GM18507 (cell line): ENCODE measurements at regions not wholly inside any gene's neighbourhood (a gene's known extent, or its start where the extent isn't known, plus 50 kb on each side); places are given as distances from the start of the nearest gene placed in this dataset.

Source experiments
- DNase-seq: peaks from one replicate; pipeline ENCODE4 v3.0.0; 2011; ENCODE audit warnings: low read depth; ENCODE audit not compliant: insufficient read length; ENCODE audit errors: extremely low spot score
- FAIRE-seq: peaks from 2 replicates; lab custom pipeline; 2011; peaks lifted over from hg19 to GRCh38; lab: Jason Lieb, UNC

DNA sequence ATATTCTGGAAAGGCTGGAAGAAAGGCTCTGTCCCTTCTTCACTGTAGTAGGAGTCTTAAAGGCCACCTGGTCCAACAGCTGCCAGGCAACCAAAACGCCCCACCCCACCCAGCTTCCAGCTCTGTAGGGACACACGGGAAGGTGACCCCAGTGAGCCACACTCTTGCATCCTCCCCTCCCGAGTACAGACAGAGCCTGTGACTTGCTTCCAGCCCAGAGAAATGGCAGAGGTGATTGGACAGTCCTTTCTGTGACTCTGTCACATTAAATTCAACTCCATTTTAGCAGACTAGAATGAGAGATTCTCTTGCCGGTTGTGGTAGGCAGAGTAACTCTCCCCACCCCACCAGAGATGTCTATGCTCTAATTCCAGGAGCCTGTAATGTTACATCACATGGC is 226.2 kb upstream of the ARID1B start:
- FAIRE-seq, result no peak
- DNase-seq, result no peak

- FAIRE-seq (no peak), DNase-seq (no peak)
Measured at GRCh38 chr6:156545931-156546330, 231.2 kb upstream of the ARID1B start.

DNA sequence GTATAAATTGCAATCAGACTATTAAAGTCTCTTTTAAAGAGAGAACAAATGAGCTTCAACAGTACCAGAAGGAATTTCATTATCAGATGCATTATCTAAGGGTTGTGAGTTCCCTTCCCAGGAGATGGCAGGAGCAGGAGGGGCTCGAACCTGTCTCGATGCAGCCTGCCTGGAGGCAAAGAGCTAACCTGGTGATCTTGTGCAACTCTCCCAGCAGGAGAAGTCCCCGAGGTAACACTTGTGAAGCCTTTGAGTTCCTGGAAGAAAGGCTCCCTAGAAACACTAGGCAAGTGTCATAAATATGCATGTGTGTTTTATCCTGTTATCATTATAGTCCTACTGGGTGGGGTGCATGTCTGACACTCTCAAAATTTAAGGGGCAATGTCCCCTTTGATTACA is 232.2 kb upstream of the ARID1B start:
- FAIRE-seq, result no peak

GRCh38 chr6:156544046-156544445 is 233.1 kb upstream of the ARID1B start:
- no peak for DNase-seq
- no peak for FAIRE-seq

More for the DNA sequence above, 232.2 kb upstream of the ARID1B start:
- DNase-seq, result no peak

GRCh38 chr6:156543431-156543830 is 233.7 kb upstream of the ARID1B start:
- DNase-seq, result no peak
- no peak for FAIRE-seq

DNA sequence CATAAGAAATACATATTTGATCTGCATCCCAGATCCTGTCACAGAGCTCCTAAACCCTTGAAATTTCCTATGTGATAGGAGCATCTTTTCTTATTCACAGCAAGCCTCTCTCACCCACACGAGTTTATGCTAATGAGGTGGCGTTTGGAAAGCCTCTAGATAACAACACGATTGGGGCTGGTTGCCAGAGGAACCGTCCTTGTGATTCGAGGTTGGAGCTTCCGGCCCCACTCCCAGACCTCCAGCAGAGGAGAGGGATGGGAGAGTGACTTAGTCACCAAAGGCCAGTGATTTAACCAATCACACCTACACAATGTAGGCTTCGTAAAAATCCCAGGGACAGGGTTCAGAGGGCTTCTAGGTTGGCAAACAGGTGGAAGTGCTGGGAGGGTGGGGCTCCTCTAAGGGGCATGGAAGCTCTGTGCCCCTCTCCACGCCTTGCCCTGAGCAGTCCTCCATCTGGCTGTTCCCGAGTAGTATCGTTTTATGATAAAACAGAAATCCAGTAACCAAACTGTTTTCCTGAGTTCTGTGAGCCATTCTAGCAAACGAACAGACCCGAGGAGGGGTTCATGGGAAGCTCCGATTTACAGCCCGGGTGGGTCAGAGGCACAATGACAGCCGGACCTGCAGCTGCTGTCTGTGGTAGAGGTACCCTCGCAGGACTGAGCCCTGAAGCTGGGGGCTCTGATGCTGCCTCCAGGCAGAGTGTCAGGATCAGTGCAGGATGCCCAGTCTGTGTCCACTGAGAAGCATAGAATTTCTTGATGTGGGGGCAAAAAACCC is 238.1 kb upstream of the ARID1B start:
- no peak for DNase-seq
- no peak for FAIRE-seq

DNA sequence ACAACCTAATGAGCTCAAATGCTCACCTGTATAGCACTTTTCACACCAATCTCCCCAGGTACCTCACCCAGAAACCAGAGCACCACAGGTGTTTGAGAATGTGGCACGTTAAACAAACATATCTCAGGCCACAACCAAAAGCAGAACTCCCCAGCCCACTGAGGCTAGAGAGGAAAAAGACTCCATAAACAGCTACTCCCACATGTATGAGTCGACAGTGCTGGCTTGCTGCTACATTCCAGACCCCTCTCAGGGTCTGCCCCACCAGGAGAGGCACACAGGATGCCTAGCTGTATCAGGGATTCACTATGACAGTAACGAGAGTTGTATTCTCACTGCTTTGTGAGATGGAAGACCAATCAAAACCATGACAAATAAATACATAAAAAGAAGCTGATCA is 242.6 kb upstream of the ARID1B start:
- FAIRE-seq (no peak), DNase-seq (no peak)

DNA sequence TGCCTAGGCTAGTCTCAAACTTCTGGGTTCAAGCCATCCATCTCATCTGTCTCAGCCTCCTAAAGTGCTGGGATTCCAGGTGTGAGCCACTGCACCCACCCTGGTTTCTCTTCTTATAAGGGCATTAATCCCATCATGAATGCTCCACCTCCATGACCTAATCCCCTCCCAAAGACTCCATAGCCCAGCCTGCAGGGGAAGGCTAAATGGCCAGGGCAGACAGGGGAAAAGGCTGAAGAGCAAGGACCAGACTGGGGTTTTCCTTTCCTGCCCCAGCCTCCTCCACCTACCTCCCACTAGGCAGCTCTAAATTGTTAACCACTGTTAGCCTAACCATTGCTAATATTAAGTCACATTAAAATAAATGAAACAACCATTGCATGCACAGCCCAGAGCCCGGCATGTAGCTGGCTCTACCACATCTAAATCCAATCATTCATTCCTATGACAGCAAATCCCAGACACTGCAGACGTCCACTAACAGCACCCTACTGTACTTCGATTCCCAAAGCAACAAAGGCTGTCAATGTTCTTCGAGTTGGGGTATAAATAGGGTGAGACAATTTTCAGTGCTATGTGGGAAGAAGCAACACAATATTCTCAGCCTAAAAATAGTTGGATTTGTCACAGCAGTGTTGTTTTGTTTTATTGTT is 243.2 kb upstream of the ARID1B start:
- FAIRE-seq, result no peak
- no peak for DNase-seq

GRCh38 chr6:156526081-156526480 is 251.1 kb upstream of the ARID1B start:
- no peak for DNase-seq
- no peak for FAIRE-seq

GRCh38 chr6:156525541-156525940 is 251.6 kb upstream of the ARID1B start:
- FAIRE-seq (no peak), DNase-seq (no peak)

GRCh38 chr6:156519940-156520339 is 257.2 kb upstream of the ARID1B start:
- no peak for FAIRE-seq
- DNase-seq, result no peak

GRCh38 chr6:156517088-156517487 is 260.1 kb upstream of the ARID1B start:
- FAIRE-seq, result no peak
- DNase-seq, result no peak

- FAIRE-seq (no peak), DNase-seq (no peak)
Measured at GRCh38 chr6:156515242-156515641, 261.9 kb upstream of the ARID1B start.

DNA sequence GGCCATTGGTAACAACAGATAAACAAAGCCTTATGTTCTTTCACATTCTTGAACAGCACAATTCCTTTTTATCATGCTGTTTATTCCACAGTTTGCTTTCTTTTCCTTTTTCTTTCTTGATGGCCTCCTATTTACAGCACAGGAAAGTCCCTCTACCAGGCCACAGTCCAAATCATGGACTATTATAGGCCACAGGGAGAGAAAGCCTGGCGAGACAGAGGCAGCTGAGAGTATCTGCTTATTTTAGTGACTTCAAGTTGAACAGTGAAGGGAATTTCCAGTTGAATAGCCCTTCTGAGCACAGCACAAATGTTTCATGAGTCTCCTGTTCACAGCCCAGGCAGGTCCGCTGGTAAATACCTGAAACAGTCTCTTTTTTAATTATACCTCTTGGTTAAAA is 263.7 kb upstream of the ARID1B start:
- DNase-seq, result no peak
- no peak for FAIRE-seq

DNA sequence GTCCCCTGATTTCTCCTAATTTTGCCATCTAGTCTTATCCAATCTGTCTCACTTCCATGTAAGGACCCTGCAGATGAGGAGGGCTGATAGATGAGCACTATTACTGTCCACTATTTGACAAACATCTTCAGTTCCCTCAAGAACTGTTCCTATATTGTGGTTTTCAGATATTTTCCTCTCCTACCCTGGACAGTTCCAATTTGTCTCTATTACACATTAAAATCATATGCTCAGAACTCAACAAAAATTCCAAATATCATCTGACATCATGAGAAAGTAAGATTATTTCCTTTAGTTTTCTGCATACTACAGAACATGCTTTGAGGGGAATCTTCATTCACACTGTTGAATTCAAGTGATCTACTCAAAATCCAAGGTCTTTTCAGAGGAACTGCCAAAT is 265.6 kb upstream of the ARID1B start:
- FAIRE-seq (no peak), DNase-seq (no peak)

DNA sequence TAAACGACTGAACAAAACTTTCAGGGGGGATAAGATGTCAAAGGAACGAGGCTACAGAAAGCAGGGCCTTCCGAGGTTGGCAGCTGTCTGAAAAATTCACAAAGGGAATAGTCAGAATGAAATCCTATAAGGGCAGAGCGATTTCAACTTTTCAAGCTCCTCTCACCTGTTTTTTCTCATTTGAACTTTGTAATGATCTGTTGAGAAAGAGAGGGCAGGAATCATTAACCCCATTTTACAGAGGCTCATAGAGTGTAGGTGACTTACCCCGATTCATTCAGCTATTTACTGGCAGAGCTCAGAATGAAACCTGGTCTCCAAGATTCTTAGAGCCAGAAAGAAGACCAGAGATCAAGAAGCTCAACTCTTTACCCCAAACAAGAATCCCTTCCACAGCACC is 266.1 kb upstream of the ARID1B start:
- DNase-seq (no peak), FAIRE-seq (no peak)

- DNase-seq (no peak), FAIRE-seq (no peak)
Measured at GRCh38 chr6:156510242-156510641, 266.9 kb upstream of the ARID1B start.

DNA sequence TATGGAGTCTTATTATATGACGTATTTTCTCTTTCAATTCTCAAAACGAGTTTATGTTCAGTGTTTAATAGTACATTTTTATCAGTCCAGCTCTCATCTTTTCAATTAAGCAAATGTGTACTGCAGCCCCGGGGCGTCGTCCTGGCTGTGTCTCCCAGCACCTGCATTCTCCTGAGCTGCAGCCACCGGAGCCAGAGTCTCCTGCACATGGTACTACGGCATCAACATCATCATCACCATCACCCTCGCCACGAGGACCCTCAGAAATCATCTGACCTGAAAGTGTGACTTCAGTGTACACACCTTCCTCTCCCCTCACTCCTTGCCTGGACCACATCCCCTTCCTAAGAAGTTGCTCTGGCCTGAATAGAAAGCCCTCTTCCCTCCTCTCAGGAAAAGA is 267.7 kb upstream of the ARID1B start:
- FAIRE-seq (no peak), DNase-seq (no peak)

- no peak for FAIRE-seq
Measured at GRCh38 chr6:156508923-156509322, 268.3 kb upstream of the ARID1B start.

DNA sequence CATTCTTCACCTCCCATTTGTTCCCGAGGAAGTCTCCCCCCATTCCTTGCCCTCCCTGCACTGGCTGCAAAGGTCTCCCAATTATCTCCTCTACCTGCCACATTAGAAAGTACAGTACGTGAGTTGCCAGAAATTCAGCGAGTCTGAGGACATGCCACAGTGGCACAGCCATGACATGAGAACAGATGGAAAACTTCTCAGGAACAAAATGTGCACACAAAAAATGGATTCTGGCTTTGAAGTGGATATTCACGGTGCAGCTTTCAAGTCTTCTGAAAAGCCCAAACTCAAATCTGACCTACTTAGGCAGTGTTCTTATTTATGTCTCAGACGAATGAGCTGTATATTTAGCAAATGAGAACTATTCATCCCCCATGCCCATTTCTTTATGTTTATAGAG is 269.1 kb upstream of the ARID1B start:
- FAIRE-seq, result no peak

More at GRCh38 chr6:156508923-156509322, 268.3 kb upstream of the ARID1B start:
- no peak for DNase-seq

DNA sequence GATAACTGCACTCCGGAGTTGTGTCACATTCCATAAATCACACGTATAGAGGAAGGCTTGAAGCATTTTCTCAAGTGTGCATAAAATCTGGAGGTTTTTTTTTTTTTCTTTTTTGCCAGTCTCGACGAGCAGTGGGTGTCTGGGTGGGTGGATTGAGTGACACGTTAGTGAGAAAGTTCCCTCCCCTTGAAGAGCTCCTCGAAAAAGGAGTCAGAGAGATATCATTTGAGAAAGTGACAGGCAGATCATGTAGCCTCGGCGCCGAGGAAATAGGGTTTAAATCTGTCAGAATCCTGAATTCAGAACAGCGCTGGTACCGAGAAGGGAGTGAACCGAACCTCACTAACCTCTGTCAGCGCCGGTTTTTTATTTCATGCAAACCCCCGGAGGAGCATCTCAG is 269.5 kb upstream of the ARID1B start:
- no peak for FAIRE-seq
- no peak for DNase-seq

More for the DNA sequence above, 269.1 kb upstream of the ARID1B start:
- no peak for DNase-seq
